BJ (cell line): ENCODE measurements at regions not wholly inside any gene's neighbourhood (a gene's known extent, or its start where the extent isn't known, plus 50 kb on each side); places are given as distances from the start of the nearest gene placed in this dataset.

Source experiments
- CTCF ChIA-PET: fragments of 350-600 bp; formaldehyde crosslinking; extraction: SDS; loops from one replicate; lab custom pipeline; 2021; ENCODE audit warnings: antibody characterized with exemption, inconsistent platforms; lab: Yijun Ruan, JAX
- POLR2A ChIA-PET: fragments of 300-600 bp; sonication (Branson Sonifier 250); formaldehyde crosslinking; extraction: SDS; loops from one replicate; lab custom pipeline; 2021; ENCODE audit warnings: antibody characterized with exemption; lab: Charles Lee
- DNase-seq: peaks from one replicate; pipeline ENCODE4 v3.0.0-alpha.2; 2011; ENCODE audit warnings: low read depth
- H3K27me3 ChIP-seq: 2 replicates; pipeline ENCODE4 v1.6.0; 2011; ENCODE audit warnings: low read length; ENCODE audit not compliant: control insufficient read depth, insufficient read depth
- H3K36me3 ChIP-seq: 2 replicates; pipeline ENCODE4 v1.5.1; 2011; ENCODE audit warnings: low read length; ENCODE audit not compliant: control insufficient read depth, insufficient read depth
- H3K4me3 ChIP-seq: 2 replicates; pipeline ENCODE4 v1.5.1; 2011; ENCODE audit warnings: low read depth, mild to moderate bottlenecking, control low read depth, low read length
- TF ChIP-seq, protein P1 (sequence below): IDR thresholded peaks from 2 replicates; pipeline ENCODE4 v1.5.1; 2011; ENCODE audit warnings: low read depth, mild to moderate bottlenecking, control low read depth, inconsistent platforms, low read length, moderate library complexity; ENCODE audit not compliant: insufficient read depth

DNA sequence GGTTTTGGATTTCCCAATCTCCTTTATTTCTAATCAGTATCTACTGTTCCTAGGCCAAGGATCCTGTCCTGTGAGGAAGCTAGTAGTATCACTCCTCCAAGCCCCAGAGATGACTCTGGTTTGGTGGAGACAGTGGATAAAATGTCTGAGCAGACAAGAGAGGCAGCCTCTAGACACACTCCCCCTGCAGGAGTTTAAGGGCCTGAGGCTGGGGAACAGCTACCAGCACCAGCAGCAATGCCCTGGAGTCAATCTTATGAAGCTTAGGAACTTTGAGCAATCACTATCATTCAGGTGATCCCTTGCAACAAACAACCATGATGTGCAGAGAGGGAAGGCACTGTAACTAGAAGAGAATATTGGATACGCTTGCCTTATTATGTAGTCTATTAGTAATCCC lies 384.7 kb upstream of the ID4 start:
- DNase-seq = no peak
- TF ChIP-seq, protein P1, sequence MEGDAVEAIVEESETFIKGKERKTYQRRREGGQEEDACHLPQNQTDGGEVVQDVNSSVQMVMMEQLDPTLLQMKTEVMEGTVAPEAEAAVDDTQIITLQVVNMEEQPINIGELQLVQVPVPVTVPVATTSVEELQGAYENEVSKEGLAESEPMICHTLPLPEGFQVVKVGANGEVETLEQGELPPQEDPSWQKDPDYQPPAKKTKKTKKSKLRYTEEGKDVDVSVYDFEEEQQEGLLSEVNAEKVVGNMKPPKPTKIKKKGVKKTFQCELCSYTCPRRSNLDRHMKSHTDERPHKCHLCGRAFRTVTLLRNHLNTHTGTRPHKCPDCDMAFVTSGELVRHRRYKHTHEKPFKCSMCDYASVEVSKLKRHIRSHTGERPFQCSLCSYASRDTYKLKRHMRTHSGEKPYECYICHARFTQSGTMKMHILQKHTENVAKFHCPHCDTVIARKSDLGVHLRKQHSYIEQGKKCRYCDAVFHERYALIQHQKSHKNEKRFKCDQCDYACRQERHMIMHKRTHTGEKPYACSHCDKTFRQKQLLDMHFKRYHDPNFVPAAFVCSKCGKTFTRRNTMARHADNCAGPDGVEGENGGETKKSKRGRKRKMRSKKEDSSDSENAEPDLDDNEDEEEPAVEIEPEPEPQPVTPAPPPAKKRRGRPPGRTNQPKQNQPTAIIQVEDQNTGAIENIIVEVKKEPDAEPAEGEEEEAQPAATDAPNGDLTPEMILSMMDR = no peak
- no peaks in the 10 kb centered on the region for H3K36me3 ChIP-seq
- no peak overlapping the region for H3K4me3 ChIP-seq
- CTCF ChIA-PET = interaction anchor here (1.0 kb wide), 1 partner anchor 13 kb away, joined by 3 read pairs; no protein-coding TSS in a partner anchor
- no peaks in the 10 kb centered on the region for H3K27me3 ChIP-seq
- POLR2A ChIA-PET = interaction anchor here (0.6 kb wide), 1 partner anchor 100 kb away, joined by 4 read pairs; no protein-coding TSS in a partner anchor

DNA sequence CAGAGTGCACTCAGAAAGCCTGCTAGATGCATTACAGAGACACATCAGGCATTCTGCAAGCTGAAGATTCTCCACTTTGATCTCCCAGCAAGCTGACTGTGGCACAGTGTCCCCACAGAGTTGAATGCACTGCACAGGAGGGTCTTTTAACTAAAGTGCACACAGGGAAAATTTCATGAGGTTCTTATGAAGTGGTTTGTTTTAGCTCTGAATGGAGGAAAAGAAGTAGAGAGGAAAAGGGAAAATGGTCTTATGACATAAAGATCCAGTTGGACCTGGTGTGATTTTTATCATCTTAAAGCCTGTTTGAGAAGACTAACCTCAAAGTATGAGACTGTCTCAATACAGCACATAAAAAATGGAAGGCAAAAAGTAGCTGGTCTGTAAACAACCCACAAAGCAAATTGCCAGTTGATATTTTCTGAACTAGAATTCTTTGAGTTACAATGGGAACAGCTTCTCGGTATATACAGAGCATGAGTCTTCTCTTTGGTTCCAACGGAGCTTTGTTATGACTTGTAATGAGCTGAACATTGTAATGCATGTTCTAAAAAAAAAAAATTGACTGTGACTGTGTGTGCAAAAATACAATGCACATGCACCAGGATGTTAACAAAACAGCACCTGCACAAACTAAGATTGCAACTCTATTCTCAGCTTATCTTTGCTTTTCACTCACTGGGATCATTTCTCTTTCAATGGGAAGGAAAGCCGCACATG lies 383.0 kb upstream of the ID4 start:
- TF ChIP-seq, protein P1 = no peak
- ChIA-PET CTCF (no interaction called here), POLR2A (no interaction called here)

DNA sequence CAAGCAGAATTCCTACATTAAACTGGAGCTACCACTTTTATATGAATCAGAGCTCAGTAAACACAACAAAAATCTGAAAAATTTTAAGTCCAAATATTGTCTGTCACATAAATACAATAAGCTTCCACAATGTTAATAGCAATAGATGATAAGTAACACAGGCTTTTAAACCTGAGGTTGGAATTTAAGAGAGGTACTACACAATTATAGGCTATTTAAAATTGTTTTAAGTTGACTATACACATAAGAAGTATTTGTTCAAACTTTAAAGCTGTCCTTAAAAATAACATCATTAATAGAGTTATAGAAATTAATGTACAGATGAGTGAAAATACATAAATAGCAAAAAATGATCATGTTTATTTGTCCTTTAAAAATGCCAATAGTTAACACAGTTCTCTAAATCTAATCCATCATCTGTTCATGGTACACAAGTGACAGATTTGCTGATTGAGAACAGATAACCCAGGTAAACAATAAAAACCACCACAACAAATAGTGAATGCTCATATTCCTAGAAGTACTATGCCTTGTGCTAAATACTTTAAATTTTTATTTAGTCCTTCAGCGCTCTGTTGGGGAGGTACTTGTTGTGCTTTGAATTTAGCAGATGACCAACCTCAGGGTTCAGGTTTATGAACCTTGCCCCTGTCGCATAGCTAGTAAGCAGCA lies 382.3 kb upstream of the ID4 start:
- DNase-seq = no peak
- TF ChIP-seq, protein P1 = no peak
- Histone ChIP-seq H3K4me3 (no peak overlapping the region), H3K27me3 (no peaks in the 10 kb centered on the region), H3K36me3 (no peaks in the 10 kb centered on the region)
- CTCF ChIA-PET = no interaction called here
- POLR2A ChIA-PET = no interaction called here

More for the DNA sequence above, 383.0 kb upstream of the ID4 start:
- H3K27me3 ChIP-seq = no peaks in the 10 kb centered on the region
- H3K4me3 ChIP-seq = no peak overlapping the region
- no peaks in the 10 kb centered on the region for H3K36me3 ChIP-seq
- DNase-seq = no peak

DNA sequence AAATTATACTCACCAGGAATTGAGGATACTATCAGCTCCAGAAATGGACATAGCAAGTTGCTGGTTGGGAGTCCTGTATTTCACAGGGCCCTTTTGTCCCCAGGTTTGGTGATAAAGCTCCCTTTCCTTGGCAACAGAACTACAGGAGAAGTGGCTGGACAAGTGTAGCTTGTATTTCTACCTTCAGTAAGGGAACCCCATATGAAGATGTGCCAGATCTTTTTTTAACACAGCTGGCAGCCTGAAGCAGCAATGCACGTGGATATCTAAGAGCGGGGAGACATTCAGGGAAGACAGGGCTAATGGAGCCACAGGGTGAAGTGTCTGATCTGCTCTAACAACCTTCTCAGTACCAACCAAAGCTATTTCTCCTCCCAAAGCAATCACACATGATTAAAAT lies 373.9 kb upstream of the ID4 start:
- POLR2A ChIA-PET = no interaction called here

DNA sequence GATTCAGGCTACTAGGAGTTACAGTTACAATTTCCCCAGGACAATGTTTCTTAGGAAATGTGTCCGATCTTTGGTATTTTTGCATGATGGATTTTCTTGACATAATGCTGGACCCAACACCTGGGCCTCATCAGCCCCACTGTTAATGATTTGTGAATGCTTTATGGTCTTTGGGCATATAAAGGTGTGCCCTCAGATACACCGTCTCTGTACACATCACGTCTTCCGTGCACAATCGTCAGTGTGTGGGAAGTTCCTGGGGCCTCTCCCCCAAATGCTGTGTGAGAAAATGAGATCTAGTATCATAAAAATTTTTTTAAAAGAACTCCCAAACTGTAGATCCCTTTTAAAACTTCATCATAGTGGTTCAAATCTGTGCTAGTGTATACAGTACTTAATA lies 373.2 kb upstream of the ID4 start:
- ChIA-PET POLR2A (no interaction called here), CTCF (no interaction called here)

More for the DNA sequence above, 373.9 kb upstream of the ID4 start:
- no peak overlapping the region for H3K4me3 ChIP-seq
- CTCF ChIA-PET = interaction anchor here (0.8 kb wide), 1 partner anchor 16 kb away, joined by 3 read pairs; no protein-coding TSS in a partner anchor
- DNase-seq = no peak
- TF ChIP-seq, protein P1 = no peak
- H3K27me3 ChIP-seq = peaks cover 1% of the 10 kb centered on the region; the same call in 1 of the 2 replicates
- no peaks in the 10 kb centered on the region for H3K36me3 ChIP-seq

More for the DNA sequence above, 373.2 kb upstream of the ID4 start:
- Histone ChIP-seq H3K4me3 (no peak overlapping the region), H3K27me3 (peaks cover 1% of the 10 kb centered on the region; the same call in 1 of the 2 replicates), H3K36me3 (no peaks in the 10 kb centered on the region)
- no peak for DNase-seq
- TF ChIP-seq, protein P1 = no peak
